ENCODE measurements at regions not wholly inside any gene's neighbourhood (a gene's known extent, or its start where the extent isn't known, plus 50 kb on each side); places are given as distances from the start of the nearest gene placed in this dataset.

- Mint-ChIP-seq H3K27me3 (ENCODE audit: unreplicated experiment) (no peaks in the 10 kb centered on the region), H3K27ac (ENCODE audit: unreplicated experiment) (no peak overlapping the region), H3K9me3 (ENCODE audit: low read depth, unreplicated experiment) (no peaks in the 10 kb centered on the region), H3K4me3 (ENCODE audit: low read depth, unreplicated experiment) (no peak overlapping the region), H3K36me3 (ENCODE audit: insufficient read depth, unreplicated experiment) (no peaks in the 10 kb centered on the region), H3K4me1 (ENCODE audit: low read depth, unreplicated experiment) (no peaks in the 10 kb centered on the region)
- CTCF ChIA-PET = no interaction called here
- no TSS peak for BruUV-seq (replicated peaks)
- no peak for DNase-seq
- intact Hi-C loops (cut with micrococcal nuclease; ENCODE audit: unreplicated experiment) = no loop called here
- TF ChIP-seq CTCF (IDR thresholded peaks at IDR 0.05; ENCODE audit: unreplicated experiment) = no peak
Observed at GRCh38 chr11:27574342-27574741, 67.8 kb upstream of the LIN7C start.

- H3K9me3 Mint-ChIP-seq (ENCODE audit: low read depth, unreplicated experiment) = no peaks in the 10 kb centered on the region
Observed at GRCh38 chr11:27573024-27573423, 66.5 kb upstream of the LIN7C start.

GRCh38 chr11:27571154-27571810 lies 64.7 kb upstream of the LIN7C start:
- BruUV-seq (replicated peaks) = no TSS peak
- DNase-seq = no peak
- no peak for TF ChIP-seq CTCF (IDR thresholded peaks at IDR 0.05; ENCODE audit: unreplicated experiment)
- Mint-ChIP-seq H3K27ac (ENCODE audit: unreplicated experiment) (no peak overlapping the region), H3K4me3 (ENCODE audit: low read depth, unreplicated experiment) (no peak overlapping the region), H3K27me3 (ENCODE audit: unreplicated experiment) (no peaks in the 10 kb centered on the region), H3K9me3 (ENCODE audit: low read depth, unreplicated experiment) (no peaks in the 10 kb centered on the region), H3K4me1 (ENCODE audit: low read depth, unreplicated experiment) (no peaks in the 10 kb centered on the region), H3K36me3 (ENCODE audit: insufficient read depth, unreplicated experiment) (no peaks in the 10 kb centered on the region)
- CTCF ChIA-PET = no interaction called here
- intact Hi-C loops (cut with micrococcal nuclease; ENCODE audit: unreplicated experiment) = no loop called here

More at GRCh38 chr11:27573024-27573423, 66.5 kb upstream of the LIN7C start:
- no peak for DNase-seq
- no peaks in the 10 kb centered on the region for H3K36me3 Mint-ChIP-seq (ENCODE audit: insufficient read depth, unreplicated experiment)
- intact Hi-C loops (cut with micrococcal nuclease; ENCODE audit: unreplicated experiment) = no loop called here
- no peak overlapping the region for H3K4me3 Mint-ChIP-seq (ENCODE audit: low read depth, unreplicated experiment)
- H3K4me1 Mint-ChIP-seq (ENCODE audit: low read depth, unreplicated experiment) = no peaks in the 10 kb centered on the region
- no TSS peak for BruUV-seq (replicated peaks)
- no peaks in the 10 kb centered on the region for H3K27me3 Mint-ChIP-seq (ENCODE audit: unreplicated experiment)
- H3K27ac Mint-ChIP-seq (ENCODE audit: unreplicated experiment) = no peak overlapping the region
- CTCF ChIA-PET = no interaction called here
- TF ChIP-seq CTCF (IDR thresholded peaks at IDR 0.05; ENCODE audit: unreplicated experiment) = no peak

GRCh38 chr11:27570542-27570941 lies 64.0 kb upstream of the LIN7C start:
- no TSS peak for BruUV-seq (replicated peaks)
- Mint-ChIP-seq H3K4me3 (ENCODE audit: low read depth, unreplicated experiment) (no peak overlapping the region), H3K9me3 (ENCODE audit: low read depth, unreplicated experiment) (no peaks in the 10 kb centered on the region), H3K27ac (ENCODE audit: unreplicated experiment) (no peak overlapping the region), H3K27me3 (ENCODE audit: unreplicated experiment) (no peaks in the 10 kb centered on the region), H3K4me1 (ENCODE audit: low read depth, unreplicated experiment) (no peaks in the 10 kb centered on the region), H3K36me3 (ENCODE audit: insufficient read depth, unreplicated experiment) (no peaks in the 10 kb centered on the region)
- no peak for TF ChIP-seq CTCF (IDR thresholded peaks at IDR 0.05; ENCODE audit: unreplicated experiment)
- intact Hi-C loops (cut with micrococcal nuclease; ENCODE audit: unreplicated experiment) = no loop called here
- DNase-seq = no peak
- CTCF ChIA-PET = no interaction called here

All from Calu3 (cell line).